ENCODE measurements at regions not wholly inside any gene's neighbourhood (a gene's known extent, or its start where the extent isn't known, plus 50 kb on each side); places are given as distances from the start of the nearest gene placed in this dataset.

DNA sequence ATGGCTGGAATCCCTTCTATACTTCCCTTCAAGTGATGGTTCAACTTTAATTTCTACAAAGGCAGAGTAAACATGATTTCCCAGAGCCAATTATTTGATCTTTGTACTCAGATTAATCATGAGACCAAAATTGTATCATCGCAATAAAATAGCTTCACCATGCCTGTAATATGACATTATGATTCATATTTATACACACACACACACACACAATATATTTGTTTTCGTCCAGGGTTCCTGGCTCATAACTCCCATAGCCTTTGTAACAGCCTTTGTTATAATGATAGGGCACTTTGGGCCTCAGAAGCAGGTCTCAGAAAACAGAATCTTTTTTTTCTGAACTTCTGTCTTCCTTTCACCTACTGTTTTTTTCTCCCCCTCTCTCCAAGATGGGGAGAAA is 270.6 kb downstream of the ADGRA3 start:
- no peak for TF ChIP-seq POLR2AphosphoS5 (IDR thresholded peaks at IDR 0.05; ENCODE audit: low read depth, low read length)
- no peaks in the 10 kb centered on the region for H4K20me1 ChIP-seq (ENCODE audit: insufficient read depth)
- H3K79me2 ChIP-seq (ENCODE audit: insufficient read depth) = no peaks in the 10 kb centered on the region
- POLR2A ChIA-PET = no interaction called here
- DNase-seq = no peak
- CTCF ChIA-PET = no interaction called here
- no peak overlapping the region for H3K4me2 ChIP-seq
- H3K27me3 ChIP-seq (ENCODE audit: insufficient read depth) = no peaks in the 10 kb centered on the region
- no peaks in the 10 kb centered on the region for H3K9me2 ChIP-seq
- no peaks in the 10 kb centered on the region for H3F3A ChIP-seq (replicated peaks; ENCODE audit: insufficient read depth)
- H3K9me3 ChIP-seq = no peaks in the 10 kb centered on the region
- no peaks in the 10 kb centered on the region for H3K4me1 ChIP-seq (ENCODE audit: control insufficient read depth in 1 of 2, insufficient read depth in 2 of 2, low read depth in 1 of 2, low read length in 1 of 2)
- no peak overlapping the region for H2AFZ ChIP-seq (ENCODE audit: low read depth)
- WGBS (ENCODE audit: low lambda C conversion rate) = 18% methylated on average over 2 of the region's 2 CpGs
- H3K36me3 ChIP-seq (replicated peaks in 1 of 2; ENCODE audit: control insufficient read depth in 1 of 2, insufficient read depth in 2 of 2, low read length in 1 of 2) = no peaks in the 10 kb centered on the region
- H3K9ac ChIP-seq = no peak overlapping the region
- no peak overlapping the region for H3K4me3 ChIP-seq (ENCODE audit: low read depth in 2 of 2, low read length in 1 of 2)
- no peak overlapping the region for H3K27ac ChIP-seq (ENCODE audit: low read depth in 2 of 2, low read length in 1 of 2)

DNA sequence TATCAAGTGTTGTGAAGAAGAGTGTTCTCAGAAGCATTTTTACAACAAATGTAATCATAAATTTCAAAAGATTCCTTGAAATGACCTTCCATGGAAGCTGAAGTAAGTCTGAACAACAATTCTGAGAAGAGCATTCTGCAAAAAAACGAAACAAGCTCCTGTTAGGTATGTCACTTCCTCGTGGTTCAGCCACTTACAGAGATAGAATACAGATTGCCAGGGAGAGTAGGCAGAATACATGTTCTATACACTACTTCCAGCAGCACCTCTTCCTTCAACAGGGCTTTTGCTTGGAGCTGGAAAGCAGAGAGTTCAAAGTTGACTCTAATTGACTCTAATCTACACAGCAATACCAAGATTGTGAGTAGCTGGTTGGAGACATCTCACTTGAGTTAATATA is 274.5 kb downstream of the ADGRA3 start:
- Histone ChIP-seq H4K20me1 (ENCODE audit: insufficient read depth) (no peaks in the 10 kb centered on the region), H3K4me1 (ENCODE audit: control insufficient read depth in 1 of 2, insufficient read depth in 2 of 2, low read depth in 1 of 2, low read length in 1 of 2) (no peaks in the 10 kb centered on the region), H3F3A (replicated peaks; ENCODE audit: insufficient read depth) (no peaks in the 10 kb centered on the region), H3K27me3 (ENCODE audit: insufficient read depth) (no peaks in the 10 kb centered on the region), H3K4me3 (ENCODE audit: low read depth in 2 of 2, low read length in 1 of 2) (no peak overlapping the region), H3K9ac (no peak overlapping the region), H3K4me2 (no peak overlapping the region), H2AFZ (ENCODE audit: low read depth) (no peak overlapping the region), H3K79me2 (ENCODE audit: insufficient read depth) (no peaks in the 10 kb centered on the region), H3K9me3 (no peaks in the 10 kb centered on the region), H3K9me2 (no peaks in the 10 kb centered on the region), H3K36me3 (replicated peaks in 1 of 2; ENCODE audit: control insufficient read depth in 1 of 2, insufficient read depth in 2 of 2, low read length in 1 of 2) (no peaks in the 10 kb centered on the region), H3K27ac (ENCODE audit: low read depth in 2 of 2, low read length in 1 of 2) (no peak overlapping the region)
- POLR2A ChIA-PET = no interaction called here
- 0% methylated on average over 2 of the region's 2 CpGs for WGBS (ENCODE audit: low lambda C conversion rate)
- DNase-seq = no peak
- CTCF ChIA-PET = no interaction called here
- TF ChIP-seq FOXM1 (IDR thresholded peaks at IDR 0.05; ENCODE audit: low read depth) = no peak
- TF ChIP-seq TCF12 (IDR thresholded peaks at IDR 0.05) = no peak
- no peak for TF ChIP-seq GABPA (IDR thresholded peaks at IDR 0.05; ENCODE audit: low read depth)
- no peak for TF ChIP-seq NFIC (IDR thresholded peaks at IDR 0.05; ENCODE audit: borderline replicate concordance)

DNA sequence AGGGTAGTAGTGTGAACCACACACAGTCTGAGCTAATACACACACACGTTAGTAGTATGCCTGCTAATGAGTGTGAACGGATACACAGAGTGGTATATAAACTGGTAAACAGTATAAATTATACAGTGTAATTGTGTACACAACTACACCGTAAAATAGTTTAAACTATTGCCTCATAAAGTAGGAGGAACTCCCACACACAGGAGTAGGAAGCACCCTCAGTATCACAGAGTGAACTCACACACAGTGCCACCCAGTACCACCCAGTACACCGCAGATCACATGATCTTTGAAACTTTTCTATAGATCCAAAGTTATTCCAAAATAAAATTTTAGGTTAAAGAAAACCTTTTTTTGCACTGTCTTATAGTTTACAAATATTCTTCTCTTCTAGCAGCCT is 275.1 kb downstream of the ADGRA3 start:
- Histone ChIP-seq H3F3A (replicated peaks; ENCODE audit: insufficient read depth) (no peaks in the 10 kb centered on the region), H3K9me3 (no peaks in the 10 kb centered on the region), H3K27ac (ENCODE audit: low read depth in 2 of 2, low read length in 1 of 2) (no peak overlapping the region), H3K9me2 (no peaks in the 10 kb centered on the region), H4K20me1 (ENCODE audit: insufficient read depth) (no peaks in the 10 kb centered on the region), H3K4me2 (no peak overlapping the region), H3K4me3 (ENCODE audit: low read depth in 2 of 2, low read length in 1 of 2) (no peak overlapping the region), H3K79me2 (ENCODE audit: insufficient read depth) (no peaks in the 10 kb centered on the region), H3K9ac (no peak overlapping the region), H2AFZ (ENCODE audit: low read depth) (no peak overlapping the region), H3K36me3 (replicated peaks in 1 of 2; ENCODE audit: control insufficient read depth in 1 of 2, insufficient read depth in 2 of 2, low read length in 1 of 2) (no peaks in the 10 kb centered on the region), H3K27me3 (ENCODE audit: insufficient read depth) (no peaks in the 10 kb centered on the region), H3K4me1 (ENCODE audit: control insufficient read depth in 1 of 2, insufficient read depth in 2 of 2, low read depth in 1 of 2, low read length in 1 of 2) (no peaks in the 10 kb centered on the region)
- ChIA-PET POLR2A (no interaction called here), CTCF (interaction anchor here (1.1 kb wide), 1 partner anchor 452 kb away, joined by 3 read pairs; no protein-coding TSS in a partner anchor)
- no peak for DNase-seq
- 15% methylated on average over 4 of the region's 4 CpGs for WGBS (ENCODE audit: low lambda C conversion rate)
- TF ChIP-seq JUND (IDR thresholded peaks at IDR 0.05) (no peak), TEAD4 (IDR thresholded peaks at IDR 0.05; ENCODE audit: borderline replicate concordance, insufficient read depth) (no peak), TAF1 (IDR thresholded peaks at IDR 0.05; ENCODE audit: borderline replicate concordance, low read depth, low read length) (no peak)
- TF ChIP-seq, protein P1, sequence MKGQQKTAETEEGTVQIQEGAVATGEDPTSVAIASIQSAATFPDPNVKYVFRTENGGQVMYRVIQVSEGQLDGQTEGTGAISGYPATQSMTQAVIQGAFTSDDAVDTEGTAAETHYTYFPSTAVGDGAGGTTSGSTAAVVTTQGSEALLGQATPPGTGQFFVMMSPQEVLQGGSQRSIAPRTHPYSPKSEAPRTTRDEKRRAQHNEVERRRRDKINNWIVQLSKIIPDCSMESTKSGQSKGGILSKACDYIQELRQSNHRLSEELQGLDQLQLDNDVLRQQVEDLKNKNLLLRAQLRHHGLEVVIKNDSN (IDR thresholded peaks at IDR 0.05; ENCODE audit: borderline replicate concordance, low read depth) = no peak
